Keratinocyte (primary cell): ENCODE measurements at regions not wholly inside any gene's neighbourhood (a gene's known extent, or its start where the extent isn't known, plus 50 kb on each side); places are given as distances from the start of the nearest gene placed in this dataset.

Source experiments
- CTCF ChIP-seq, 3 experiments: IDR thresholded peaks in 1 of 3; conservative IDR thresholded peaks in 1 of 3; optimal IDR thresholded peaks in 1 of 3; 2 replicates in 2 of 3; 3 replicates in 1 of 3; pipeline versions ENCODE3 to v1.5.1; 2011; ENCODE audit warnings: low read length in 3 of 3, mild to moderate bottlenecking in 3 of 3, moderate library complexity in 2 of 3, control low read depth in 1 of 3, inconsistent platforms in 1 of 3; ENCODE audit not compliant: insufficient read depth in 2 of 3; ENCODE audit errors: extremely low read depth in 1 of 3
- EZH2 ChIP-seq: IDR thresholded peaks from one replicate; pipeline ENCODE4 v1.6.1; 2012; ENCODE audit warnings: inconsistent platforms, mild to moderate bottlenecking, low read length, moderate library complexity

GRCh38 chr2:146252119-146252518 lies 1592.7 kb upstream of the ACVR2A start:
- TF ChIP-seq CTCF (optimal IDR thresholded peaks at IDR 0.05 in 1 of 3, IDR thresholded peaks at IDR 0.05 in 1 of 3, conservative IDR thresholded peaks at IDR 0.05 in 1 of 3; ENCODE audit: extremely low read depth in 1 of 3, insufficient read depth in 2 of 3, low read length in 3 of 3) = no peak
- no peak for TF ChIP-seq EZH2
